GM12878 (cell line): ENCODE measurements at regions not wholly inside any gene's neighbourhood (a gene's known extent, or its start where the extent isn't known, plus 50 kb on each side); places are given as distances from the start of the nearest gene placed in this dataset.

ENCODE experiments used
- ATAC-seq: fragments of 200-7000 bp; cut with Tn5 transposase; 3 replicates; pipeline ENCODE4 v1.9.1; 2020; ENCODE audit warnings: mild to moderate bottlenecking, moderate library complexity
- BruUV-seq: library from RNA; stranded (reverse); fragments of 400-500 nt; replicated peaks from 2 replicates; lab custom pipeline; 2021; lab: Mats Ljungman, UMichigan
- CTCF ChIA-PET: fragments of 300-600 bp; sonication (Branson Sonifier 250); formaldehyde crosslinking; extraction: SDS; loops from one replicate; lab custom pipeline; 2021; ENCODE audit warnings: inconsistent platforms; lab: Yijun Ruan, JAX
- POLR2A ChIA-PET: fragments of 350-600 bp; formaldehyde crosslinking; extraction: SDS; loops from one replicate; lab custom pipeline; 2021; ENCODE audit warnings: inconsistent platforms; lab: Charles Lee
- RAD21 ChIA-PET: fragments of 300-600 bp; sonication (Branson Sonifier 250); formaldehyde crosslinking; loops from one replicate; lab custom pipeline; 2023; ENCODE audit warnings: antibody characterized with exemption; ENCODE audit not compliant: unreplicated experiment; lab: Charles Lee
- SMC1A ChIA-PET: fragments of 300-600 bp; sonication (Branson Sonifier 250); formaldehyde crosslinking; loops from one replicate; lab custom pipeline; 2023; ENCODE audit not compliant: unreplicated experiment, uncharacterized antibody; lab: Charles Lee
- DNase-seq: peaks from one replicate; pipeline ENCODE4 v3.0.0-alpha.2; 2011; ENCODE audit warnings: low read depth, low spot score
- FAIRE-seq: peaks from 3 replicates; lab custom pipeline; 2011; peaks lifted over from hg19 to GRCh38; lab: Jason Lieb, UNC
- H2AFZ ChIP-seq: 2 replicates; pipeline ENCODE4 v1.6.0; 2011; ENCODE audit warnings: low read depth, low read length, control low read depth; ENCODE audit not compliant: control insufficient read depth
- H3K27ac ChIP-seq: 2 replicates; pipeline ENCODE4 v1.5.1; 2011; ENCODE audit warnings: control low read depth; ENCODE audit not compliant: control insufficient read depth, insufficient read depth
- H3K27me3 ChIP-seq, 2 experiments: replicated peaks in 1 of 2; 2 replicates each; pipeline versions ENCODE4 v1.6.0 to v1.6.1; 2011; ENCODE audit warnings: low read length in 1 of 2; ENCODE audit not compliant: control insufficient read depth in 2 of 2, insufficient read depth in 2 of 2
- H3K36me3 ChIP-seq, 2 experiments: 2 replicates each; pipeline ENCODE4 v1.5.1; 2011; ENCODE audit warnings: low read length in 1 of 2; ENCODE audit not compliant: control insufficient read depth in 2 of 2, insufficient read depth in 2 of 2
- H3K4me1 ChIP-seq: 2 replicates; pipeline ENCODE4 v1.6.1; 2011; ENCODE audit warnings: mild to moderate bottlenecking, low read length, moderate library complexity, mixed read lengths; ENCODE audit not compliant: control insufficient read depth, insufficient read depth
- H3K4me2 ChIP-seq: 2 replicates; pipeline ENCODE4 v1.6.0; 2011; ENCODE audit warnings: control low read depth; ENCODE audit not compliant: control insufficient read depth, insufficient read depth
- H3K4me3 ChIP-seq: fragments of 200-600 bp; sonication (generic); 2 replicates; pipeline ENCODE4 v1.5.1; 2016
- H3K79me2 ChIP-seq: 2 replicates; pipeline ENCODE4 v1.6.0; 2011; ENCODE audit warnings: low read length; ENCODE audit not compliant: control insufficient read depth, insufficient read depth
- H3K9ac ChIP-seq: 2 replicates; pipeline ENCODE4 v1.8.0; 2011; ENCODE audit warnings: low read length, control low read depth, mixed read lengths; ENCODE audit not compliant: control insufficient read depth, insufficient read depth
- H3K9me3 ChIP-seq: replicated peaks from 3 replicates; pipeline ENCODE4 v1.5.1; 2011; ENCODE audit warnings: mild to moderate bottlenecking, low read length; ENCODE audit not compliant: control insufficient read depth, insufficient read depth
- H4K20me1 ChIP-seq: 2 replicates; pipeline ENCODE4 v1.6.0; 2011; ENCODE audit not compliant: control insufficient read depth, insufficient read depth
- CHD4 ChIP-seq: fragments of 200-600 bp; sonication (generic); IDR thresholded peaks from 2 replicates; pipeline ENCODE4 v1.6.1; 2016; ENCODE audit warnings: mild to moderate bottlenecking
- E2F8 ChIP-seq: fragments of 450-650 bp; IDR thresholded peaks from 2 replicates; pipeline ENCODE4 v1.6.1; 2018; ENCODE audit warnings: mild to moderate bottlenecking, low read depth, moderate library complexity; ENCODE audit not compliant: partially characterized antibody
- EED ChIP-seq: sonication (generic); IDR thresholded peaks from 2 replicates; pipeline ENCODE4 v1.6.1; 2016; ENCODE audit warnings: antibody characterized with exemption, low read depth
- EZH2 ChIP-seq: IDR thresholded peaks from 2 replicates; pipeline ENCODE4 v1.6.1; 2012; ENCODE audit warnings: low read depth, mild to moderate bottlenecking, control low read depth, inconsistent platforms, low read length, borderline replicate concordance; ENCODE audit not compliant: control insufficient read depth
- IKZF1 ChIP-seq: fragments of 450-650 bp; conservative IDR thresholded peaks from 2 replicates; pipeline ENCODE4 v1.6.1; 2017; ENCODE audit warnings: antibody characterized with exemption, mild to moderate bottlenecking
- NFYA ChIP-seq: IDR thresholded peaks from 2 replicates; pipeline ENCODE4 v1.6.1; 2011; ENCODE audit warnings: low read depth, mild to moderate bottlenecking, low read length, improper control_type of control experiment, borderline replicate concordance
- RFX5 ChIP-seq: IDR thresholded peaks from 2 replicates; pipeline ENCODE4 v1.6.1; 2011; ENCODE audit warnings: low read depth, low read length, improper control_type of control experiment
- TCF12 ChIP-seq: IDR thresholded peaks from 2 replicates; pipeline ENCODE4 v1.6.1; 2011; ENCODE audit warnings: low read depth, mild to moderate bottlenecking, low read length
- ZBTB4 ChIP-seq: fragments of 450-650 bp; formaldehyde crosslinking; IDR thresholded peaks from 2 replicates; pipeline ENCODE4 v1.4.0; 2022; ENCODE audit warnings: mild to moderate bottlenecking, moderate library complexity
- ZNF622 ChIP-seq: fragments of 450-650 bp; IDR thresholded peaks from 2 replicates; pipeline ENCODE4 v1.6.1; 2017; ENCODE audit warnings: mild to moderate bottlenecking, inconsistent platforms
- WGBS: methylation state at CpG from one replicate; pipeline ENCODE4 v1.1.6; 2016; ENCODE audit warnings: low lambda C conversion rate; ENCODE audit not compliant: insufficient replicate concordance, insufficient coverage; ENCODE audit errors: missing lambda C conversion rate; 5-methylcytosine and 5-hydroxymethylcytosine counted together
- in situ Hi-C: fragments of 300-500 bp; cut with MboI; formaldehyde crosslinking; loops from 9 replicates; pipeline ENCODE4 v1.14.3; 2018; ENCODE audit warnings: mixed read lengths
- intact Hi-C: fragments of 100-400 bp; cut with micrococcal nuclease; formaldehyde crosslinking; loops from one replicate; pipeline ENCODE4 v1.14.2; 2022; ENCODE audit not compliant: unreplicated experiment
- TF ChIP-seq, protein P1 (sequence below): IDR thresholded peaks from 2 replicates; pipeline ENCODE4 v1.6.1; 2012; ENCODE audit warnings: low read length, inconsistent platforms

DNA sequence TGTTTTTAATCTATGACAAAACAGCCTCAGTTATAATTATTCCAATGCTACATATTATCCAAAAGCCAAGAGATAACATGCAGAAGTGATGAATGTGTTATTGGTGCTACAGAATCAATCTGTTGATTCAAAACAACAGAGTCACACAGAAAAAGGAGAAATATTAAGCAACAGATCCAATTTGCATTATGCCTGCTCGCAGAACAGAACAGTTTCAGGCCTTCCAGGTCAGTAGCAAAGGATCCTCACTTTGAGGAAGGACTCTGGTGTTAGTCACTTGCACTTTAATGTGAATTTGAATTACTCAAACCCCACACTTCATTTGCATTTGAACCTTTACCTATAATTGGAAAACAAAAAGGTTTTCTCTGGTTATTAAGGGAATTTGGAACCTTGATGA, 198.6 kb upstream of the NT5E start:
- Histone ChIP-seq H3K4me2 (no peak overlapping the region), H3K4me1 (no peaks in the 10 kb centered on the region), H3K36me3 (no peaks in the 10 kb centered on the region), H2AFZ (no peak overlapping the region), H3K4me3 (no peak overlapping the region), H3K79me2 (no peaks in the 10 kb centered on the region), H3K27ac (no peak overlapping the region), H3K27me3 (no peaks in the 10 kb centered on the region), H3K9ac (no peak overlapping the region), H3K9me3 (no peaks in the 10 kb centered on the region; the same call in 2 of the 3 replicates), H4K20me1 (no peaks in the 10 kb centered on the region)
- SMC1A ChIA-PET = no interaction called here
- CTCF ChIA-PET = no interaction called here
- no TSS peak for BruUV-seq
- RAD21 ChIA-PET = no interaction called here
- ATAC-seq (no peak), DNase-seq (no peak), FAIRE-seq (no peak)
- POLR2A ChIA-PET = no interaction called here
- TF ChIP-seq TCF12 (no peak), ZBTB4 (CRISPR knock-in tag) (no peak), RFX5 (no peak)
- 0% methylated on average over 1 of the region's 1 CpG for WGBS
- in situ Hi-C loops = no loop called here
- intact Hi-C loops = no loop called here

- RAD21 ChIA-PET = no interaction called here
- H4K20me1 ChIP-seq = no peaks in the 10 kb centered on the region
- no peak overlapping the region for H3K4me2 ChIP-seq
- DNase-seq (no peak), ATAC-seq (no peak), FAIRE-seq (no peak)
- H3K36me3 ChIP-seq = no peaks in the 10 kb centered on the region
- no TSS peak for BruUV-seq
- intact Hi-C loops (no loop called here), in situ Hi-C loops (no loop called here)
- no peak overlapping the region for H3K4me3 ChIP-seq
- H3K9me3 ChIP-seq = no peaks in the 10 kb centered on the region; the same call in 2 of the 3 replicates
- WGBS = 16% methylated on average over 5 of the region's 5 CpGs
- SMC1A ChIA-PET = no interaction called here
- no peak overlapping the region for H3K27ac ChIP-seq
- H3K27me3 ChIP-seq = no peaks in the 10 kb centered on the region
- CTCF ChIA-PET = no interaction called here
- H3K4me1 ChIP-seq = no peaks in the 10 kb centered on the region
- H3K9ac ChIP-seq = no peak overlapping the region
- POLR2A ChIA-PET = no interaction called here
- no peaks in the 10 kb centered on the region for H3K79me2 ChIP-seq
- H2AFZ ChIP-seq = no peak overlapping the region
- TF ChIP-seq CHD4 (no peak), E2F8 (no peak), EZH2 (no peak), NFYA (no peak), EED (no peak), ZNF622 (no peak), IKZF1 (no peak)
- TF ChIP-seq, protein P1, sequence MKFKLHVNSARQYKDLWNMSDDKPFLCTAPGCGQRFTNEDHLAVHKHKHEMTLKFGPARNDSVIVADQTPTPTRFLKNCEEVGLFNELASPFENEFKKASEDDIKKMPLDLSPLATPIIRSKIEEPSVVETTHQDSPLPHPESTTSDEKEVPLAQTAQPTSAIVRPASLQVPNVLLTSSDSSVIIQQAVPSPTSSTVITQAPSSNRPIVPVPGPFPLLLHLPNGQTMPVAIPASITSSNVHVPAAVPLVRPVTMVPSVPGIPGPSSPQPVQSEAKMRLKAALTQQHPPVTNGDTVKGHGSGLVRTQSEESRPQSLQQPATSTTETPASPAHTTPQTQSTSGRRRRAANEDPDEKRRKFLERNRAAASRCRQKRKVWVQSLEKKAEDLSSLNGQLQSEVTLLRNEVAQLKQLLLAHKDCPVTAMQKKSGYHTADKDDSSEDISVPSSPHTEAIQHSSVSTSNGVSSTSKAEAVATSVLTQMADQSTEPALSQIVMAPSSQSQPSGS = no peak
Measured at GRCh38 chr6:85250586-85251220, 199.2 kb upstream of the NT5E start.
